Uterus (tissue), 2 donors: ENCODE measurements at regions not wholly inside any gene's neighbourhood (a gene's known extent, or its start where the extent isn't known, plus 50 kb on each side); places are given as distances from the start of the nearest gene placed in this dataset.

Experiments
- POLR2A ChIP-seq, 2 donors: fragments of 450-650 bp; IDR thresholded peaks; one replicate each; pipeline ENCODE4 v1.6.1; 2016; ENCODE audit warnings: antibody characterized with exemption in 2 of 2, mild to moderate bottlenecking in 1 of 2, moderate library complexity in 1 of 2
- TF ChIP-seq, protein P1 (sequence below), 4 experiments: fragments of 200-600 bp in 2 of 4; fragments of 450-650 bp in 2 of 4; sonication (generic) in 2 of 4; IDR thresholded peaks; one replicate each; pipeline ENCODE4 v1.5.1; 2016 to 2019; ENCODE audit warnings: antibody characterized with exemption in 4 of 4, mild to moderate bottlenecking in 2 of 4, moderate library complexity in 1 of 4

DNA sequence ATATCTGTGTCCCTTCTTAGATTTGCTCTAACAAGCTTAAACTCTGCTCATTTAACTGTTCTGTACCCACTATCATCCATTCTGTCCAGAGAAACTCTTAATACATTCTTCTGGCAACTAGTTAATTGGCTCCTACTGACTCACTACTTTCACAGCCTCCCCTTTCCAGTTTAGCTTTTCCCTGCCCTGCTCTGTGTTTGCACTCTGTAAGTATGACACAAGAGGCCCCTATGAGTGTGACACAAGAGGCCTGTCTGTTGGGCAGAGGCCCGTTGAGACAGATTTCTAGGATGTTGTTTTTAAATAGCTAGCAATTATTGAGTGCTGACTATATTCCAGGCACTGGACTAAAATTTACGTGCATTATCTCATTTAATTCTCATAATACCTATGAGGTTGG, 246.0 kb upstream of the DAAM1 start:
- TF ChIP-seq, protein P1, sequence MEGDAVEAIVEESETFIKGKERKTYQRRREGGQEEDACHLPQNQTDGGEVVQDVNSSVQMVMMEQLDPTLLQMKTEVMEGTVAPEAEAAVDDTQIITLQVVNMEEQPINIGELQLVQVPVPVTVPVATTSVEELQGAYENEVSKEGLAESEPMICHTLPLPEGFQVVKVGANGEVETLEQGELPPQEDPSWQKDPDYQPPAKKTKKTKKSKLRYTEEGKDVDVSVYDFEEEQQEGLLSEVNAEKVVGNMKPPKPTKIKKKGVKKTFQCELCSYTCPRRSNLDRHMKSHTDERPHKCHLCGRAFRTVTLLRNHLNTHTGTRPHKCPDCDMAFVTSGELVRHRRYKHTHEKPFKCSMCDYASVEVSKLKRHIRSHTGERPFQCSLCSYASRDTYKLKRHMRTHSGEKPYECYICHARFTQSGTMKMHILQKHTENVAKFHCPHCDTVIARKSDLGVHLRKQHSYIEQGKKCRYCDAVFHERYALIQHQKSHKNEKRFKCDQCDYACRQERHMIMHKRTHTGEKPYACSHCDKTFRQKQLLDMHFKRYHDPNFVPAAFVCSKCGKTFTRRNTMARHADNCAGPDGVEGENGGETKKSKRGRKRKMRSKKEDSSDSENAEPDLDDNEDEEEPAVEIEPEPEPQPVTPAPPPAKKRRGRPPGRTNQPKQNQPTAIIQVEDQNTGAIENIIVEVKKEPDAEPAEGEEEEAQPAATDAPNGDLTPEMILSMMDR (IDR thresholded peaks at IDR 0.05) = no peak
- TF ChIP-seq POLR2A (IDR thresholded peaks at IDR 0.05) = no peak
